ENCODE measurements at regions not wholly inside any gene's neighbourhood (a gene's known extent, or its start where the extent isn't known, plus 50 kb on each side); places are given as distances from the start of the nearest gene placed in this dataset.

DNA sequence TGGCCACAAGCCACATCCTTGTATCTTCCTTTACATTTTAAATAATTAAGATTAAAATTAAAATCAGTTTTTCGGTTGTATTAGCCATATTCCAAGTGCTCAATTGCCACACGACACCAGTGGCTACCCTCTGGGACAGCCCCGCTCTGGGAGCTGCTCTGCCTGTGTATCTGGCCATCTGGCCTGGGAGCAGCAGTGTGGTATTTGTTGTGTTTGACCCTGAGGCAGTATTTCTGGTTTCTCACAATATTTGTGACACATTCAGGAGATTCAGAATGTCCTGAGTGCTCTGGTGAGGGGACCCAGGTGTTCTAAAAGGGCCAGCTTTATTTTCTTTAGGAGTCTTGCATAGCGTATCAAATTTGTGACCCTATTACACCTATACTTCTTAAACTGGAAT is 179.0 kb downstream of the SUCLA2 start:
- H3T11ph ChIP-seq (ENCODE audit: low read length) = no peak overlapping the region

More for the DNA sequence above, 179.0 kb downstream of the SUCLA2 start:
- Histone ChIP-seq H2AFZ (ENCODE audit: low read length) (no peak overlapping the region), H3K79me2 (ENCODE audit: insufficient read depth, low read length) (no peaks in the 10 kb centered on the region), H2BK5ac (ENCODE audit: insufficient read length, low read length) (no peak overlapping the region), H4K20me1 (ENCODE audit: control insufficient read depth, insufficient read depth, insufficient read length) (no peaks in the 10 kb centered on the region), H4K5ac (ENCODE audit: insufficient read length, low read depth, low read length) (no peak overlapping the region), H3K27ac (ENCODE audit: insufficient read length, low read depth, low read length) (no peak overlapping the region), H4K8ac (replicated peaks; ENCODE audit: insufficient read length, low read depth, low read length) (no peak overlapping the region), H4K91ac (ENCODE audit: insufficient read length, low read depth, low read length) (no peak overlapping the region), H3K4ac (ENCODE audit: low read depth, low read length) (no peak overlapping the region), H2AK5ac (ENCODE audit: insufficient read length, low read length) (no peak overlapping the region), H3K56ac (ENCODE audit: insufficient read length, low read depth, low read length) (no peak overlapping the region), H3K4me2 (ENCODE audit: insufficient read depth, insufficient read length, low read length) (no peak overlapping the region), H3K14ac (ENCODE audit: insufficient read depth, low read length) (no peak overlapping the region), H2BK12ac (ENCODE audit: insufficient read length, low read depth, low read length) (no peak overlapping the region), H3K79me1 (ENCODE audit: insufficient read depth, low read depth, low read length, poor library complexity, severe bottlenecking) (no peaks in the 10 kb centered on the region), H3K23ac (ENCODE audit: insufficient read length, low read depth, low read length) (no peak overlapping the region), H3K23me2 (ENCODE audit: insufficient read length, low read depth, low read length, poor library complexity, severe bottlenecking) (no peaks in the 10 kb centered on the region), H3K9ac (ENCODE audit: extremely low read depth, insufficient read length, low read length) (no peak overlapping the region), H2BK120ac (ENCODE audit: low read depth, low read length, poor library complexity, severe bottlenecking) (no peak overlapping the region), H3K18ac (ENCODE audit: insufficient read length, low read depth, low read length) (no peak overlapping the region), H3K9me3 (ENCODE audit: control insufficient read depth, low read depth, low read length) (no peaks in the 10 kb centered on the region), H3K27me3 (ENCODE audit: insufficient read depth, low read length) (no peaks in the 10 kb centered on the region), H3K4me1 (ENCODE audit: insufficient read depth, low read length) (no peaks in the 10 kb centered on the region), H2BK20ac (ENCODE audit: low read depth, low read length, poor library complexity, severe bottlenecking) (no peak overlapping the region), H2BK15ac (ENCODE audit: low read depth, low read length) (no peak overlapping the region)
- TF ChIP-seq, protein P1, sequence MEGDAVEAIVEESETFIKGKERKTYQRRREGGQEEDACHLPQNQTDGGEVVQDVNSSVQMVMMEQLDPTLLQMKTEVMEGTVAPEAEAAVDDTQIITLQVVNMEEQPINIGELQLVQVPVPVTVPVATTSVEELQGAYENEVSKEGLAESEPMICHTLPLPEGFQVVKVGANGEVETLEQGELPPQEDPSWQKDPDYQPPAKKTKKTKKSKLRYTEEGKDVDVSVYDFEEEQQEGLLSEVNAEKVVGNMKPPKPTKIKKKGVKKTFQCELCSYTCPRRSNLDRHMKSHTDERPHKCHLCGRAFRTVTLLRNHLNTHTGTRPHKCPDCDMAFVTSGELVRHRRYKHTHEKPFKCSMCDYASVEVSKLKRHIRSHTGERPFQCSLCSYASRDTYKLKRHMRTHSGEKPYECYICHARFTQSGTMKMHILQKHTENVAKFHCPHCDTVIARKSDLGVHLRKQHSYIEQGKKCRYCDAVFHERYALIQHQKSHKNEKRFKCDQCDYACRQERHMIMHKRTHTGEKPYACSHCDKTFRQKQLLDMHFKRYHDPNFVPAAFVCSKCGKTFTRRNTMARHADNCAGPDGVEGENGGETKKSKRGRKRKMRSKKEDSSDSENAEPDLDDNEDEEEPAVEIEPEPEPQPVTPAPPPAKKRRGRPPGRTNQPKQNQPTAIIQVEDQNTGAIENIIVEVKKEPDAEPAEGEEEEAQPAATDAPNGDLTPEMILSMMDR (conservative IDR thresholded peaks at IDR 0.05) = no peak
- no peaks in the 10 kb centered on the region; the same call in 1 of the 2 replicates for H3K27me3 Mint-ChIP-seq (ENCODE audit: low read depth)
- no peak for DNase-seq
- H3K9me3 Mint-ChIP-seq = peaks cover 9 to 19% of the 10 kb centered on the region in 2 experiments; a peak in 4 of 5 replicates
- peaks cover 0 to 6% (median 5%) of the 10 kb centered on the region in 3 experiments; a peak in 4 of 7 replicates for H3K36me3 Mint-ChIP-seq (ENCODE audit: insufficient read depth in 1 of 3, low read depth in 3 of 3)
- no peak overlapping the region for H3K27ac Mint-ChIP-seq
- H3K4me3 Mint-ChIP-seq = no peak overlapping the region
- H3K4me1 Mint-ChIP-seq = peaks cover 20 to 22% of the 10 kb centered on the region in 2 experiments
- WGBS (ENCODE audit: extremely low coverage, insufficient read length, low lambda C conversion rate) = no CpG with 5 or more reads among the region's 4 CpGs

Measured in H9 (cell line).